ENCODE measurements at regions not wholly inside any gene's neighbourhood (a gene's known extent, or its start where the extent isn't known, plus 50 kb on each side); places are given as distances from the start of the nearest gene placed in this dataset.
"Not testable (repeated sequence)": the region's sequence is repeated elsewhere in the genome, so short reads cannot be mapped to it uniquely, and the experiment has no call there.

- H2AFZ ChIP-seq (ENCODE audit: low read depth, low read length), result no peak overlapping the region
- H3K4me3 ChIP-seq (ENCODE audit: low read depth in 1 of 2, low read length in 2 of 2), result no peak overlapping the region
- H3K4me2 ChIP-seq (ENCODE audit: insufficient read depth, low read length), result no peak overlapping the region
- DNase-seq (no peak), ATAC-seq (ENCODE audit: insufficient read depth, low read depth) (no peak)
- H4K20me1 ChIP-seq (ENCODE audit: insufficient read depth, low read length), result no peaks in the 10 kb centered on the region
- no peak overlapping the region for H3K27ac ChIP-seq (ENCODE audit: low read length)
- no peak overlapping the region for H3K9ac ChIP-seq (ENCODE audit: low read depth, low read length)
- H3K27me3 ChIP-seq (ENCODE audit: insufficient read depth, low read length, poor library complexity), result no peaks in the 10 kb centered on the region
- no peaks in the 10 kb centered on the region for H3K79me2 ChIP-seq (ENCODE audit: insufficient read depth, low read length)
- no peaks in the 10 kb centered on the region for H3K36me3 ChIP-seq (ENCODE audit: insufficient read depth, low read length)
- H3K4me1 ChIP-seq (ENCODE audit: insufficient read depth, low read length), result no peaks in the 10 kb centered on the region
- TF ChIP-seq EZH2 (IDR thresholded peaks at IDR 0.05; ENCODE audit: borderline replicate concordance, low read depth, low read length, severe bottlenecking), result no peak
- TF ChIP-seq, protein P1, sequence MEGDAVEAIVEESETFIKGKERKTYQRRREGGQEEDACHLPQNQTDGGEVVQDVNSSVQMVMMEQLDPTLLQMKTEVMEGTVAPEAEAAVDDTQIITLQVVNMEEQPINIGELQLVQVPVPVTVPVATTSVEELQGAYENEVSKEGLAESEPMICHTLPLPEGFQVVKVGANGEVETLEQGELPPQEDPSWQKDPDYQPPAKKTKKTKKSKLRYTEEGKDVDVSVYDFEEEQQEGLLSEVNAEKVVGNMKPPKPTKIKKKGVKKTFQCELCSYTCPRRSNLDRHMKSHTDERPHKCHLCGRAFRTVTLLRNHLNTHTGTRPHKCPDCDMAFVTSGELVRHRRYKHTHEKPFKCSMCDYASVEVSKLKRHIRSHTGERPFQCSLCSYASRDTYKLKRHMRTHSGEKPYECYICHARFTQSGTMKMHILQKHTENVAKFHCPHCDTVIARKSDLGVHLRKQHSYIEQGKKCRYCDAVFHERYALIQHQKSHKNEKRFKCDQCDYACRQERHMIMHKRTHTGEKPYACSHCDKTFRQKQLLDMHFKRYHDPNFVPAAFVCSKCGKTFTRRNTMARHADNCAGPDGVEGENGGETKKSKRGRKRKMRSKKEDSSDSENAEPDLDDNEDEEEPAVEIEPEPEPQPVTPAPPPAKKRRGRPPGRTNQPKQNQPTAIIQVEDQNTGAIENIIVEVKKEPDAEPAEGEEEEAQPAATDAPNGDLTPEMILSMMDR (IDR thresholded peaks at IDR 0.05; ENCODE audit: borderline replicate concordance, extremely low read depth, low read length, poor library complexity, severe bottlenecking), result no peak
- H3K9me3 ChIP-seq (ENCODE audit: insufficient read depth, low read length, severe bottlenecking), result no peaks in the 10 kb centered on the region
Observed at GRCh38 chr12:58321414-58321813, 380.0 kb downstream of the ATP23 start.

DNA sequence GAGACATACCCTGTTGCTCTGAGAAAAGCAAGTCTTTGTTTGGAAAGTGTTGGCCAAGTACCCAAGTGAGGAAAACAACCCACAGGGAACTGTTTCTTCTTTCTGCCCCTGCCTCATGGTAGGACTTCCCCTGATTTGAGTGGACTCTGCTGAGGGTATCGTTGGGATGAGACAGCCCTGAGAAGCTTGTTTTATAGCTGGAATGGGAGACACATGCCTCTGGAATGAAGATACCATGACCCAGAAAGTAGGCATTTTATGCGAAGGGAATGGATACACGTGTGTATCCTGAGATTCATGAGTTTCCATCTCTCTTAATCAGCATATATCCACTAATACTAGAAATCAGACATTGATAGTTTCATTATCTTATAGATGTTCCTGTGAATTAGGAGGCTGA, 382.3 kb downstream of the ATP23 start:
- H3K79me2 ChIP-seq (ENCODE audit: insufficient read depth, low read length), result no peaks in the 10 kb centered on the region
- ATAC-seq (ENCODE audit: insufficient read depth, low read depth) (no peak), DNase-seq (no peak)
- no peak overlapping the region for H3K4me3 ChIP-seq (ENCODE audit: low read depth in 1 of 2, low read length in 2 of 2)
- TF ChIP-seq EZH2 (IDR thresholded peaks at IDR 0.05; ENCODE audit: borderline replicate concordance, low read depth, low read length, severe bottlenecking), result no peak
- TF ChIP-seq, protein P1 (IDR thresholded peaks at IDR 0.05; ENCODE audit: borderline replicate concordance, extremely low read depth, low read length, poor library complexity, severe bottlenecking), result no peak
- no peaks in the 10 kb centered on the region for H4K20me1 ChIP-seq (ENCODE audit: insufficient read depth, low read length)
- H3K9ac ChIP-seq (ENCODE audit: low read depth, low read length), result no peak overlapping the region
- H3K4me1 ChIP-seq (ENCODE audit: insufficient read depth, low read length), result no peaks in the 10 kb centered on the region
- H2AFZ ChIP-seq (ENCODE audit: low read depth, low read length), result no peak overlapping the region
- no peak overlapping the region for H3K4me2 ChIP-seq (ENCODE audit: insufficient read depth, low read length)
- no peak overlapping the region for H3K27ac ChIP-seq (ENCODE audit: low read length)
- H3K27me3 ChIP-seq (ENCODE audit: insufficient read depth, low read length, poor library complexity), result no peaks in the 10 kb centered on the region
- no peaks in the 10 kb centered on the region for H3K36me3 ChIP-seq (ENCODE audit: insufficient read depth, low read length)
- no peaks in the 10 kb centered on the region for H3K9me3 ChIP-seq (ENCODE audit: insufficient read depth, low read length, severe bottlenecking)

DNA sequence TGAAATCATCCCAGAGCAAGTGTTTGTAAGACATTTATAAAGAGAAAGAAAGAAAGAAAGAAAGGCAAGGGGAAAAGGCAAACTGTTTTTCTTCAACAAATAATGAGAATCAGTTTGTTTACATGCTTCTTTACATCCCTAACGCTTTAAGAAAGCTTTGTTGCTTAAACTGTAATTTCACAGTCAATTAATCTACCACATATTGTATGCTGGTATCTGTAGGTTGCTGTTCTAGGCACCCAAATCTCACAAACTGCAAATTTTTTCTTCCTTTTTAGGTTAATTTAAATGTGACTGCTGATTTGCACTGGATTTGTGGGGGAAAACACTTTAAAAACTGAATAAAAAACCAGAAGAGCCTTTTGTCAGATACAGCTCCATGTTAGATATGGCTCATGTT, 384.2 kb downstream of the ATP23 start:
- no peaks in the 10 kb centered on the region for H3K79me2 ChIP-seq (ENCODE audit: insufficient read depth, low read length)
- H3K27me3 ChIP-seq (ENCODE audit: insufficient read depth, low read length, poor library complexity), result no peaks in the 10 kb centered on the region
- H3K36me3 ChIP-seq (ENCODE audit: insufficient read depth, low read length), result no peaks in the 10 kb centered on the region
- H3K27ac ChIP-seq (ENCODE audit: low read length), result no peak overlapping the region
- H3K9me3 ChIP-seq (ENCODE audit: insufficient read depth, low read length, severe bottlenecking), result no peaks in the 10 kb centered on the region
- H4K20me1 ChIP-seq (ENCODE audit: insufficient read depth, low read length), result no peaks in the 10 kb centered on the region
- no peak overlapping the region for H2AFZ ChIP-seq (ENCODE audit: low read depth, low read length)
- H3K9ac ChIP-seq (ENCODE audit: low read depth, low read length), result no peak overlapping the region
- no peaks in the 10 kb centered on the region for H3K4me1 ChIP-seq (ENCODE audit: insufficient read depth, low read length)
- DNase-seq (no peak), ATAC-seq (ENCODE audit: insufficient read depth, low read depth) (no peak)
- TF ChIP-seq, protein P1 (IDR thresholded peaks at IDR 0.05; ENCODE audit: borderline replicate concordance, extremely low read depth, low read length, poor library complexity, severe bottlenecking), result no peak
- no peak for TF ChIP-seq EZH2 (IDR thresholded peaks at IDR 0.05; ENCODE audit: borderline replicate concordance, low read depth, low read length, severe bottlenecking)
- H3K4me3 ChIP-seq (ENCODE audit: low read depth in 1 of 2, low read length in 2 of 2), result no peak overlapping the region
- H3K4me2 ChIP-seq (ENCODE audit: insufficient read depth, low read length), result no peak overlapping the region

DNA sequence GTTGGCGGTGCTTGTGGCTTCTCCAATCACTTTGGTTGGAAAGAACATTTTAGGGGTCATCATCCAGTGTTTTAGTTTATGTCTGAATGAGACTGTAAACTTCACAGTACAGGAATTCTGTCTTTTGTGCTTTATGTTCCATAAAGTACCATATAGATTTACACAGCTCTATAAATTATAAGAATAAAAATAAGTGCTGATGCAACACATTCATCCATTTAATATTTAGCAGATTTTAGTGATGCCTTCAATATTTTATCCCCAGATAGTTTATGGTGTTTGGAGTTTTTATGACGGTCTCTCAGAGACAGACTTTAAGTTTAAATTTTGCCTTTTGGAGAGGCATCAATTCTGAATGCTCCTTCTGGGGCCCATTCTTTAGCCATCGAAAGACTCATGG, 385.2 kb downstream of the ATP23 start:
- no peak overlapping the region for H2AFZ ChIP-seq (ENCODE audit: low read depth, low read length)
- H4K20me1 ChIP-seq (ENCODE audit: insufficient read depth, low read length), result no peaks in the 10 kb centered on the region
- H3K9ac ChIP-seq (ENCODE audit: low read depth, low read length), result no peak overlapping the region
- H3K4me1 ChIP-seq (ENCODE audit: insufficient read depth, low read length), result no peaks in the 10 kb centered on the region
- no peaks in the 10 kb centered on the region for H3K79me2 ChIP-seq (ENCODE audit: insufficient read depth, low read length)
- H3K4me3 ChIP-seq (ENCODE audit: low read depth in 1 of 2, low read length in 2 of 2), result no peak overlapping the region
- DNase-seq (no peak), ATAC-seq (ENCODE audit: insufficient read depth, low read depth) (no peak)
- no peaks in the 10 kb centered on the region for H3K9me3 ChIP-seq (ENCODE audit: insufficient read depth, low read length, severe bottlenecking)
- no peak overlapping the region for H3K27ac ChIP-seq (ENCODE audit: low read length)
- H3K27me3 ChIP-seq (ENCODE audit: insufficient read depth, low read length, poor library complexity), result no peaks in the 10 kb centered on the region
- H3K4me2 ChIP-seq (ENCODE audit: insufficient read depth, low read length), result no peak overlapping the region
- no peaks in the 10 kb centered on the region for H3K36me3 ChIP-seq (ENCODE audit: insufficient read depth, low read length)
- no peak for TF ChIP-seq EZH2 (IDR thresholded peaks at IDR 0.05; ENCODE audit: borderline replicate concordance, low read depth, low read length, severe bottlenecking)
- TF ChIP-seq, protein P1 (IDR thresholded peaks at IDR 0.05; ENCODE audit: borderline replicate concordance, extremely low read depth, low read length, poor library complexity, severe bottlenecking), result no peak

DNA sequence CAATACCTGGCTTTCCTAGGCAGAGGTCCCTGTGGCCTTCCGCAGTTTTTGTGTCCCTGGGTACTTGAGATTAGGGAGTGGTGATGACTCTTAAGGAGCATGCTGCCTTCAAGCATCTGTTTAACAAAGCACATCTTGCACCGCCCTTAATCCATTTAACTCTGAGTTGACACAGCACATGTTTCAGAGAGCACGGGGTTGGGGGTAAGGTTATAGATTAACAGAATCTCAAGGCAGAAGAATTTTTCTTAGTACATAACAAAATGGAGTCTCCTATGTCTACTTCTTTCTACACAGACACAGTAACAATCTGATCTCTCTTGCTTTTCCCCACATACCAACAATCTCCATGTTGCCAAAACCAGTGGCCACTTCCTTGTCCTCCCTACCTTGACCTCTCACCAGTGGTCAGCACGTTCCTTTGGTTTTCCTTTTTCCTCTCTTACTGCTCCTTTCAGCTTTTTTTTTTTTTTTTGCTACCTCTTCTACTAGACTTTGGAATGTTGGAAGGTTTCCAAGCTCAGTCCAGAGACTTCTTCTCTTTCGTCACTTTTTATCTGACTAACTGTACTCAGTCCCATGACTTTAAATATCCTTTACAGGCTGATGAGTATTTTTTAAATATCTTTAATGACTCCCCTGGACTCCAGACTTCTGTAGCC, 395.3 kb downstream of the ATP23 start:
- H3K27ac ChIP-seq (ENCODE audit: low read length); H3K79me2 ChIP-seq (ENCODE audit: insufficient read depth, low read length); ATAC-seq (ENCODE audit: insufficient read depth, low read depth); H4K20me1 ChIP-seq (ENCODE audit: insufficient read depth, low read length); H3K4me1 ChIP-seq (ENCODE audit: insufficient read depth, low read length); H3K36me3 ChIP-seq (ENCODE audit: insufficient read depth, low read length); H2AFZ ChIP-seq (ENCODE audit: low read depth, low read length); H3K4me3 ChIP-seq (ENCODE audit: low read depth in 1 of 2, low read length in 2 of 2); H3K9me3 ChIP-seq (ENCODE audit: insufficient read depth, low read length, severe bottlenecking); DNase-seq; H3K4me2 ChIP-seq (ENCODE audit: insufficient read depth, low read length); H3K27me3 ChIP-seq (ENCODE audit: insufficient read depth, low read length, poor library complexity); H3K9ac ChIP-seq (ENCODE audit: low read depth, low read length): not testable (repeated sequence)
